GM19239 (cell line): ENCODE measurements at regions not wholly inside any gene's neighbourhood (a gene's known extent, or its start where the extent isn't known, plus 50 kb on each side); places are given as distances from the start of the nearest gene placed in this dataset.

ENCODE experiments used
- DNase-seq: peaks from one replicate; pipeline ENCODE4 v3.0.0; 2011; ENCODE audit warnings: low spot score; ENCODE audit not compliant: insufficient read length
- FAIRE-seq: peaks from 2 replicates; lab custom pipeline; 2011; peaks lifted over from hg19 to GRCh38; lab: Jason Lieb, UNC

GRCh38 chr15:96703091-96703490 is 372.6 kb downstream of the NR2F2 start:
- FAIRE-seq (no peak), DNase-seq (no peak)

DNA sequence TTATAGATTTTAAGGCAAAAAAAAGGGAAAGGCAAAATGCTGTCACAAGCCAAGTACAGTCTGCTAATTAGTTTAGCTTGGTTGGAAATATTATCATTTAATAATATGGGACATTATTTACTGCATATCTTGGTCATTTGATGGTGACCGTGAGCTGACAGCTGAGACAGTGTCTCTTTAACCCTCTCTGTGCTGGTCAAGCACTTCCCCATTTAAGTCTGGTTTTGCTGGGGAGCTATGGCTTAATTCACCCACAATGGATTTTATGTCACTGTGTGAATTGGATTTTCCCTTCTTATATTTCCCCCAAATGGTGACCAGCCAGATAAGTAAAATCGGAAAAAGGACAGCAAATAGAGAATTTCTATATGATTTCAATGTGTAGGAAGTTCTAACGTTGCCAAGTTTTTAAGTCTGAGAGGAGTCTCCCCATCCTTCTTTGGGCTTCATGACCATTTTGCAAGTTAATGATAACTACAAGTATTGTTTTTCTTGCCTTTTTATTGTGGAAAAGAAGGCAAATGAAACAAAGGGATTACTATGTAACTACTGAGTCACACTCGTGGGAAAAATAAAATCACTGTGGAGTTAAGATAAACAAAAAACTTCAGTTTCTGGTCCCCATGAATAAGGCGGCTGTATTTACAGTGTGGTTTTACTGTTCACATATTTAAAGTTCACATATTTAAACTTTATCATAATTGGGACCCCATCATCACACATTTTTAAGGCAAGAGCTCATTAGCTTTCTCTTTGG is 373.5 kb downstream of the NR2F2 start:
- FAIRE-seq (no peak), DNase-seq (no peak)

DNA sequence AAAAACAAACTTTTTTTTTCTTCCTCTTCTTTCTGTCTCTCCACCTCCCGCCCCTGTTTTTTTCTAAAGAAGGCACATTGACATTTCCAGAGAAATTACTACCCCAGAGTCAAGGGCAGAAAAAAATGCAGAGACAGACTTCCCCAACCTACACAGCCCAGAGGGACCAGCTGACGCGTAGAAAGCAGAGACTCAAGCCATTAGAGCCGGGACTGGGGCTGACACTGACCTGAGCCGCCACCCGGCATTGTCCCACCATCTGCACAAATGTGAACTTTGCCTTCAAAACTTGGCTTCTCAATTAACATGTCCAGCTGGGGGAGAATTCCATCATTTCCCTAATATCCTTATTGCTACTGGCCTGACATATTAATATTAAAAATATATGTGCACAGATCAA is 385.6 kb downstream of the NR2F2 start:
- no peak for DNase-seq
- no peak for FAIRE-seq

GRCh38 chr15:96716478-96716877 is 386.0 kb downstream of the NR2F2 start:
- DNase-seq: no peak
- FAIRE-seq: no peak

- DNase-seq (no peak), FAIRE-seq (no peak)
Measured at GRCh38 chr15:96720251-96720650, 389.8 kb downstream of the NR2F2 start.

DNA sequence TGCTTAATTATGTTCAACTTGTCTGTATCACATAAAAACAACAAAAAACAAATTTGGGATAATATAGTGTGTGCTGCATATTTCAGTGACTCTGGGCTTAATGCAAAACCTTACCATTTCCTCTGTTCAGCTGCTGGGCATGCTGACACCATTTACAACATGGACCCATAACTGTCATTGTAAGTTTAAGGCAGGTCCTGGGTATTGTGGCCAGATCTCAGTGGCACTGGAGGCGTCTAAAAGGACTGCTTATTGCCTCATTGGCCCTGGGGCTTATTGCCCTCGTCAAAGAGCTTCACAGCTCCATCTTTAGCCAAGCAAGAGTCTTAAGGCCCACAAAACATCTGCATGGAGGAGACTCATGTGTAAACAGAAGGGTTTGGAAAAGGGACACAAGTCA is 390.2 kb downstream of the NR2F2 start:
- FAIRE-seq: no peak
- DNase-seq: no peak

- no peak for FAIRE-seq
- DNase-seq: no peak
Measured at GRCh38 chr15:96728591-96728990, 398.1 kb downstream of the NR2F2 start.

GRCh38 chr15:96732704-96733103 is 402.2 kb downstream of the NR2F2 start:
- FAIRE-seq (no peak), DNase-seq (no peak)

DNA sequence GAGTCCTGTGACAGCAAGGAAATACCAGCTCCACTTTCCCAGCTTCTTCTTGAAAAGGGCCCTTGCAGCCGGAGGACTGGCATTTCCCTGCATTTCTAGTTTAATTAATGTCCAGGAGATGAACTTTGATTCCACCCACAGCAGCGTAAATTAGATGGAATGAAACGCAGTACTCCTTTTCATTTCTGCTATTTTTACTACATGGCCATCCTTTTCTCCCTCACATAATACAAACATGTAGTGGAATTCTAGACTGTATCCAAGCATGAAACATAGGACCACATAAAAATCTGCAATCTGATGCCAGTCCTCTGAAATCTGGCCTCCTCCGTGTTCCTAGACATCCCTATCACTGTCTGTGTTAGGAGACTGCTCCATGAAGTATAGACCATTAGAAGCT is 403.2 kb downstream of the NR2F2 start:
- DNase-seq (no peak), FAIRE-seq (no peak)

DNA sequence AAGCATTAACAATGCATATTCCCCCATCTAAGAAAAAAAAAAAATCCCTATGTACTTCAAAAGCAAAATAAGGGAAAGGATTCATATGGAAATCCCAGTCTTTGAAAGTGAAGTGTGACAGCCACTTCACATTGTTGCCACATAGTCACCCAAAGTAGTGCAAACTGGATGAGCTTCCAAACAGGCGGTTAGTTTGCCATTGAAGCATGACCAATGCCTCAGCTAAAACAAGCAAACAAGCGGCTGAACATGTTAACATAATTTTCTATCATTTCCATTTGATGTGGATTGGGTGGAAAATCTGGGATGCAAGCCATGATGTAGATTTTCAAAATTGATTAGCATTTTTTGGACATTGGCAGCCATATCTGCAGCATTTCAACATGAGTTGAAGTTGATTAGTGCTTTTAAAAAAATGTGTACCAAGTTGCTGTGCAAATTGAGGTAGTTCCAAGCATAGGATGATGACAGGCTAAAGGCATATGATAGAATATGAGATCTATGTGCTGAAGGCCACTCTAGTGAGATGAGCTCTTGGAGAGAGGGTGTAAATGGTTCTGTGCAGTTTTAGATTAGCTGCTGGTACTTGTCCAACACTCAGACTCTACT is 405.2 kb downstream of the NR2F2 start:
- no peak for DNase-seq
- FAIRE-seq: no peak

DNA sequence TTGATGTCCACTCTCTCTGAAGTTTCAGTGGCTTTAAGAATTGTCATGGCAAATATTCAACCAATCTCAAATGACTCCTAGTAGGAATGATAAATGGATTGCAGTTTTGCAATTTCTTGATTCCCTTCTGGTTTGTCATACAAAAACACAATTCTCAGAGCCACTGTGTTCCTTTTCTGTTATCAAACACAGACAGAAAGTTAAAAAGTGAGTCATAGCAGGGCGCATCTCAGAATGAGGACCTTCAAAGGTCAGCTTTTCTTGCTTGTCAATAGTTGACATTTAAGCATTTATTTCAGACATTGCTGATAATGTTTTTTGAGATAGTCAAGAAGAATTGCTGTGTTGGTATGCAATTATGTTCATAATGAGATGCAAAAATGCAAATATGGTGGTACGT is 405.9 kb downstream of the NR2F2 start:
- DNase-seq (no peak), FAIRE-seq (no peak)

DNA sequence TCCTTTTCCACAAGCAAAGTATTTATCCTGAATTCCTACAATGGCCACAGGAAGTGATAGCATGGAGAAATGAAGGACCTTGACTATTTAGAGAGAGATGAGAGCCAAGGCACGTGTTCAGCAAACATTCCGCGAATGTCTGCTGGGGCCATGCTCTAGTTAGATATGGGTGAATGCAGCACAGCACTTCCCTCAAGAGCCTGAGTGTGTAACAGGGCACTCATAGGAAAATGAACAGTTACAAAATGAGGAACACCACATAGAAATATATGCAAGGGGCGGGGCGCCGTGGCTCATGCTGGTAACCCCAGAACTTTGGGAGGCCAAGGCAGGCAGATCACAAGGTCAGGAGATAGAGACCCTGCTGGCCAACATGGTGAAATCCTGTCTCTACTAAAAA is 406.9 kb downstream of the NR2F2 start:
- FAIRE-seq: no peak
- no peak for DNase-seq

GRCh38 chr15:96746665-96747064 is 416.2 kb downstream of the NR2F2 start:
- no peak for DNase-seq
- no peak for FAIRE-seq

GRCh38 chr15:96747291-96747690 is 416.8 kb downstream of the NR2F2 start:
- FAIRE-seq (no peak), DNase-seq (no peak)

GRCh38 chr15:96750361-96750760 is 419.9 kb downstream of the NR2F2 start:
- FAIRE-seq (no peak), DNase-seq (no peak)

DNA sequence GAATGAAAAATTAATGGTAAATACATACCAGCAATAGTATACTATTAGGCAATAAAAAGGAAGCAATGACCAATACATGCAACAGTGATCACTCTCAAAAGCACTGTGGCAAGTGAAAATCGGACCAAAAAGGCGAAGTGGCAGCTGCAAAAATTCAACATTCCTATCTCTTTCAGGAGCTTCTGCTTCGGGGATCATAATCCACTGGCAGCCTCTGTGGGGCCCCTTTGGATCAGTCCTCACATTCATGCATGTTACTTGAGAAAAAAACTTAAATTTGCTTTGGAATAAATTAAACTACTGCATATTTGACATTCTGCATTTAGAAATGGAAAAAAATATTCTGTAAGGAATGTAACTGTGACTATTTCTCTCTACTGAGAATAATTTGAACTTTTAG is 425.6 kb downstream of the NR2F2 start:
- FAIRE-seq (no peak), DNase-seq (no peak)

DNA sequence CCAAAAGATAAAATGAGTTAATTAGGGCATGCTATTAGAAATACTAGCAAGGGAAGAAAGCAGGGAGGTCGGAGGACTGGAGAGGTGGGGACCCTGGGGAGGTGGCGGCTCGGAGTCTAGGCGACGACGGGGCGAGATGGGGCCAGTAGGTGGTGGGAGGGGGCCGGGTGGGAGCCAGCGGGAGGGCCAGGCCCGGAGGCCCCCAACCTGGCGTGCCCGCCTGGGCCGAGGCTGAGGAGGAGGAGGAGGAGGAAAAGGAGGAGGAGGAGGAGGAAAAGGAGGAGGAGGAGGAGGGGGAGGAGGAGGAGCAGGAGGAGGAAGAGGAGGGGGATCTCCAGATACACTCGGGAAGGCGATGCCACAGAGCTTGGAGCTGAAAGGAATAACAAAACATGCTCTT is 426.2 kb downstream of the NR2F2 start:
- DNase-seq (no peak), FAIRE-seq (no peak)

GRCh38 chr15:96762566-96762965 is 432.1 kb downstream of the NR2F2 start:
- FAIRE-seq: no peak
- DNase-seq: no peak

DNA sequence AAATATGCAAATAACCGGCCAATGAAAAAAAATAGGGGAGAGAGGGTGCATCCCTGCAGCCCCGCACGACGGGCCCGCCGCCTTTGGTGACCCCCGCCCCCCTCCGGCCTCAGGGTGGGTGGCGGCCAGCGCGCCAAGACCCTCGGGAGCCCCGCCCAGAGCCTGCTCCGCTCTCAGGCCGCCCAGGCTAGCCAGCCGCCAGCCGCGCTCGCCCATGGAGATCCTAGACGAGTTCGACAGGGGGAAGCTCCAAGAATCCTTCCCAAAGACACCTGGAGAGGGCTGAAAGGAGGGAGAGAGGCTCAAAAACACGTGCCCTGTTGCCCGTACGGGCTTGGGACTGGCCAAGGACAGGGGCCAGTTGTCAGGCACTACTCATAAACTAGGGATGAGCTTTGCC is 434.0 kb downstream of the NR2F2 start:
- DNase-seq: no peak
- no peak for FAIRE-seq

GRCh38 chr15:96764946-96765345 is 434.4 kb downstream of the NR2F2 start:
- no peak for FAIRE-seq

DNA sequence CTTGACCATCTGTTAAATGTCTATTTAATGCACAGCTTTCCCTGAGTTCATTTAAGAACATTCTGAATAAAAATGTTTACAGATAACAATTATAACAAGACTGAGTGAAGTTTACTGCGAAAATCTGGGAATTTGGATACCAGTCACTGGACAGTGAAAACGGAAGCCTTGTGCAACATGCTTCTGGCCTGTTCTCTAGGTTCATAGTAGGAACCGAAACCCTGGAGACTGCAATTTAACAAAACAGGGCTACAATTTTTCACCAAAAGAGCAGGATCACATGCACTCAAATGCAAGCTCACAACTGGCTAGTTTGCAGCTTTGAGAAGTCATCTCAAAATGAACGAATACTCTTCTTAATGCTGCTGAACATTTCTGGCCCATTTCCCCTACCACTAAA is 435.9 kb downstream of the NR2F2 start:
- no peak for FAIRE-seq
- DNase-seq: no peak

More at GRCh38 chr15:96764946-96765345, 434.4 kb downstream of the NR2F2 start:
- no peak for DNase-seq
